ENCODE measurements at regions not wholly inside any gene's neighbourhood (a gene's known extent, or its start where the extent isn't known, plus 50 kb on each side); places are given as distances from the start of the nearest gene placed in this dataset.

- ATAC-seq (peak in 1 of 4 donors; percentile 9), DNase-seq (peak in 1 of 5 donors; percentile 42)
- no peaks in the 10 kb centered on the region for H3K4me1 ChIP-seq
- intact Hi-C loops (cut with DNase I) = no loop called here
- H3K27ac ChIP-seq = no peak overlapping the region
- H3K9me3 ChIP-seq = no peaks in the 10 kb centered on the region
- H3K27me3 ChIP-seq = no peaks in the 10 kb centered on the region
- WGBS, 4 donors = 76 to 87% (median 83%) methylated on average over 13 to 17 of the region's 17 CpGs
- no peak for TF ChIP-seq POLR2A (IDR thresholded peaks at IDR 0.05)
- TF ChIP-seq, protein P1, sequence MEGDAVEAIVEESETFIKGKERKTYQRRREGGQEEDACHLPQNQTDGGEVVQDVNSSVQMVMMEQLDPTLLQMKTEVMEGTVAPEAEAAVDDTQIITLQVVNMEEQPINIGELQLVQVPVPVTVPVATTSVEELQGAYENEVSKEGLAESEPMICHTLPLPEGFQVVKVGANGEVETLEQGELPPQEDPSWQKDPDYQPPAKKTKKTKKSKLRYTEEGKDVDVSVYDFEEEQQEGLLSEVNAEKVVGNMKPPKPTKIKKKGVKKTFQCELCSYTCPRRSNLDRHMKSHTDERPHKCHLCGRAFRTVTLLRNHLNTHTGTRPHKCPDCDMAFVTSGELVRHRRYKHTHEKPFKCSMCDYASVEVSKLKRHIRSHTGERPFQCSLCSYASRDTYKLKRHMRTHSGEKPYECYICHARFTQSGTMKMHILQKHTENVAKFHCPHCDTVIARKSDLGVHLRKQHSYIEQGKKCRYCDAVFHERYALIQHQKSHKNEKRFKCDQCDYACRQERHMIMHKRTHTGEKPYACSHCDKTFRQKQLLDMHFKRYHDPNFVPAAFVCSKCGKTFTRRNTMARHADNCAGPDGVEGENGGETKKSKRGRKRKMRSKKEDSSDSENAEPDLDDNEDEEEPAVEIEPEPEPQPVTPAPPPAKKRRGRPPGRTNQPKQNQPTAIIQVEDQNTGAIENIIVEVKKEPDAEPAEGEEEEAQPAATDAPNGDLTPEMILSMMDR (IDR thresholded peaks at IDR 0.05) = no peak
- H3K36me3 ChIP-seq = no peaks in the 10 kb centered on the region
- no peak overlapping the region for H3K4me3 ChIP-seq
These were observed 409.3 kb upstream of the SULF2 start for GRCh38 chr20:48194583-48194982.

DNA sequence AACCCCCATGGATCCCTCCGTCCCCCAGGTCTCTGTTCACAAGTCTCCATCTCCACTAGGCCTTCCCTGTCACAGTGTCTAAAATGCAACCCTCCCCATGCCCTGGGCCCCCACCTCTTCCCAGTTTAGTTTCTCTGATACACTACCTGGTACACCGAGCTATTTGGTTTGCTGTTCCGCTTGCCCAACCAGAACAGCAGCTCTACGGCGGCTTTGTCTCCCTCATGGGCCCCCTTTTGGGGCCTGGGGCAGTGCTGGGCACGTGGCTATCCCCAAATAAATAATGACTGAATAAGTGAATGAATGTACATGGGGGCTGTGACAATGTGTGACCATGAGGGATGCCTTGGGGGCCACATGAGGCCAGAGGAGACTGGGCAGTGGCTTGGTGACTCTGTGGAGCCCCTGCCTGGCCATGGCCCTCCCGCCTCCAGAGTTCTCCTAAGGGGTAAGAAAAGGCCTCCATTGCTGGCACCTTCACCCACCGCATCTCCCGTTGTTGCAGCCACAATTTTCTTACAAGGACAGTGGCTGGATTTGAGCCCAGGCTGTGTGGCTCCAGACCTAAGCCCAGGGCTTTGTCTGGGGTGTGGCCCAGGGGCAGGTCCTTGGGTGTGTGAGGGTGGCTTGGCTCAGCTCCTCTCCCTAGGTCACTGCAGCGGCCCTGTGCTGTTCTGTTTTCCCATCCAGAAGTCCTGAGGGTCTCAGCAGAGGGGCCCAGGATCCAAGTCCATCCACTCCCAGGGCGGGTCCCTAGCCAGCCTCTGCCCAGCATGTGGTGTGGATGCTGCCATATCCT, 408.5 kb upstream of the SULF2 start:
- Histone ChIP-seq H3K4me3 (no peak overlapping the region), H3K4me1 (no peaks in the 10 kb centered on the region), H3K27ac (no peak overlapping the region), H3K27me3 (no peaks in the 10 kb centered on the region), H3K9me3 (no peaks in the 10 kb centered on the region), H3K36me3 (no peaks in the 10 kb centered on the region)
- DNase-seq (peak in 1 of 5 donors; percentile 17), ATAC-seq (no peak)
- 86 to 97% (median 93%) methylated on average over 10 to 11 of the region's 11 CpGs for WGBS, 4 donors
- intact Hi-C loops (cut with DNase I) = no loop called here
- TF ChIP-seq, protein P1 (IDR thresholded peaks at IDR 0.05) = no peak
- no peak for TF ChIP-seq POLR2A (IDR thresholded peaks at IDR 0.05)

- Histone ChIP-seq H3K27me3 (no peaks in the 10 kb centered on the region), H3K4me3 (no peak overlapping the region), H3K27ac (no peak overlapping the region), H3K36me3 (no peaks in the 10 kb centered on the region), H3K4me1 (no peaks in the 10 kb centered on the region), H3K9me3 (no peaks in the 10 kb centered on the region)
- TF ChIP-seq POLR2A (IDR thresholded peaks at IDR 0.05) = no peak
- TF ChIP-seq, protein P1 (IDR thresholded peaks at IDR 0.05) = no peak
- peak in 1 of 5 donors; percentile 30 for DNase-seq
- no peak for ATAC-seq
- WGBS, 4 donors = 87 to 93% (median 91%) methylated on average over 12 of the region's 12 CpGs
- intact Hi-C loops (cut with DNase I) = no loop called here
These were observed 406.8 kb upstream of the SULF2 start for GRCh38 chr20:48192109-48192508.

- ATAC-seq (no peak), DNase-seq (no peak)
- Histone ChIP-seq H3K27me3 (no peaks in the 10 kb centered on the region), H3K9me3 (no peaks in the 10 kb centered on the region), H3K4me3 (no peak overlapping the region), H3K4me1 (no peaks in the 10 kb centered on the region), H3K27ac (no peak overlapping the region), H3K36me3 (no peaks in the 10 kb centered on the region)
- no peak for TF ChIP-seq POLR2A (IDR thresholded peaks at IDR 0.05)
- TF ChIP-seq, protein P1 (IDR thresholded peaks at IDR 0.05) = no peak
- WGBS, 4 donors = 77 to 88% (median 83%) methylated on average over 3 of the region's 3 CpGs
- intact Hi-C loops (cut with DNase I) = no loop called here
These were observed 405.9 kb upstream of the SULF2 start for GRCh38 chr20:48191200-48191599.
